ES-I3 (cell line): ENCODE measurements at regions not wholly inside any gene's neighbourhood (a gene's known extent, or its start where the extent isn't known, plus 50 kb on each side); places are given as distances from the start of the nearest gene placed in this dataset.
"Not testable (repeated sequence)": the region's sequence is repeated elsewhere in the genome, so short reads cannot be mapped to it uniquely, and the experiment has no call there.

Experiments
- H3K36me3 ChIP-seq: 2 replicates; pipeline ENCODE4 v1.6.1; 2013; ENCODE audit warnings: mild to moderate bottlenecking, low read length, control low read depth, moderate library complexity; ENCODE audit not compliant: insufficient read depth
- H3K4me1 ChIP-seq: 2 replicates; pipeline ENCODE4 v1.6.1; 2013; ENCODE audit warnings: mild to moderate bottlenecking, control low read depth, low read length; ENCODE audit not compliant: insufficient read depth
- H3K9ac ChIP-seq: 2 replicates; pipeline ENCODE4 v1.6.1; 2013; ENCODE audit warnings: low read depth, mild to moderate bottlenecking, low read length, moderate library complexity
- H3K9me3 ChIP-seq: 2 replicates; pipeline ENCODE4 v1.6.1; 2013; ENCODE audit warnings: mild to moderate bottlenecking, low read length, moderate library complexity; ENCODE audit not compliant: control insufficient read depth, insufficient read depth

DNA sequence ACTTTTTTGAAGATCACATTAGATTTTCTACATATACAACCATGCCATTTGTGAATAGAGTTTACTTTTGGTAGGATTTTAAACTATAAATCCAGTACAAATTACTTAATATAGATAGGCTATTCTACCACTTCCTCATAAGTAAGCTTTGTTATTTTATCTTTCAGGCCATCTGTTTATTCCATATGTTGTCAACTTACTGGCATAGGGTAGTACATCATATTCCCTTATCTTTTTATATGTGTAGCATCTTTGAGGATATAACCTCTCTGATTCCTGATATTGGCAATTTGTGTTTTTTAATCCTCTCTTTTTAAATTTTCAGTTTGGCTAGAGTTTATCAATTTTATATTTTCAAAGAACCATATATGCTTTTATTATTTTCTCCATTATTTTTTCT lies 515.4 kb downstream of the DIPK2A start:
- H3K9me3 ChIP-seq: no peaks in the 10 kb centered on the region
- peaks cover 19% of the 10 kb centered on the region; the same call in 1 of the 2 replicates for H3K4me1 ChIP-seq

DNA sequence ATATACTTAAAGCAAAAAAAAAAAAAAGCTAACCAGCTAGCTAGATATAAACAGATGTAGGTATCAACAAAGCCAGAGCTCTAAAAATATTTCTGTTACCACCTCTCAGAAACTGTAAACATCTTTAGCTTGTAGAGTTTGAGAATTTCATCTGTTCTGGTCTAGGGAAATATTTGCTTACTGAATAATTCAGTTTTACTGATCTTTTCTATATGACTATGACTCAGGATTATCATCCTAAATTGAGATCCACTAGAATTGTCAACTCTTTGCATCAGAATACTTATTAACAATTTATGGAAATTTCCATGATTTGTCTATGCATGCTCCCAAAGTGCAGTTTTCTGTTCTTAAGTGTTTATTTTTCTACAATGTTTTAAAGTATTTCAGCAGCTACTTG lies 517.3 kb downstream of the DIPK2A start:
- H3K4me1 ChIP-seq: peaks cover 6% of the 10 kb centered on the region; the same call in 1 of the 2 replicates
- H3K36me3 ChIP-seq: no peaks in the 10 kb centered on the region
- no peaks in the 10 kb centered on the region for H3K9me3 ChIP-seq
- H3K9ac ChIP-seq: no peak overlapping the region

More for the DNA sequence above, 515.4 kb downstream of the DIPK2A start:
- Histone ChIP-seq H3K9ac (no peak overlapping the region), H3K36me3 (no peaks in the 10 kb centered on the region)

DNA sequence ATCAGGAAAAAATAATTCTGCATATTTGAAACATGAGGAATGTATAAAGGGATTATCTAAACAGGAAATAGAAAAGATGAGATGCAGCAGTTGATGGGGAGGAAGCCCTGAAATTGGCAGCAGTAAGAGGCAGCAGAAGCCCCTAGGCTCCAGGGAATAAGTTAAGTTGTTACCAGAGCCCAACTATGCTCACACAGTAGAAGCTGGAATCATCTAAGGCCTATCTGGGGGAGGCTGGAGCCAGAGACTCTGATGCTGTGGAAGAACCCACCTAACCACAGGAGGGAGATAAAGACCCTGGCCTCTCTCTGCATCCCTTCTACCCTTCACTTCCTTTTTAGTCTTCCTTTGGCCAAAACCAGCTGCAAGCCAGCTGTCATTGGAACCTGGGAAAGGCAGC lies 519.7 kb downstream of the DIPK2A start:
- no peaks in the 10 kb centered on the region for H3K9me3 ChIP-seq
- no peak overlapping the region for H3K9ac ChIP-seq
- H3K4me1 ChIP-seq: no peaks in the 10 kb centered on the region
- no peaks in the 10 kb centered on the region for H3K36me3 ChIP-seq

DNA sequence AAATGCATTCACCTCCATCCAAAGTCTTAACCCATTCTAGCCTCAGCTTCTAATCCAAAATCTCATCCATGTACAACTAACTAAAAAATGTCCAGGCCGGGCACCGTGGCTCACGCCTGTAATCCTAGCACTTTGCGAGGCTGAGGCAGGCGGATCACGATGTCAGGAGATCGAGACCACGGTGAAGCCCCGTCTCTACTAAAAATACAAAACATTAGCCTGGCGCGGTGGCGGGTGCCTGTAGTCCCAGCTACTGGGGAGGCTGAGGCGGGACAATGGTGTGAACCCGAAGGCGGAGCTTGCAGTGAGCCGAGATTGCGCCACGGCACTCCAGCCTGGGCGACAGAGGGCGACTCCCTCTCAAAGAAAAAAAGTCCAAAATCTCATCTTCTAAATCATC lies 523.0 kb downstream of the DIPK2A start:
- H3K9ac ChIP-seq, H3K36me3 ChIP-seq: not testable (repeated sequence)

DNA sequence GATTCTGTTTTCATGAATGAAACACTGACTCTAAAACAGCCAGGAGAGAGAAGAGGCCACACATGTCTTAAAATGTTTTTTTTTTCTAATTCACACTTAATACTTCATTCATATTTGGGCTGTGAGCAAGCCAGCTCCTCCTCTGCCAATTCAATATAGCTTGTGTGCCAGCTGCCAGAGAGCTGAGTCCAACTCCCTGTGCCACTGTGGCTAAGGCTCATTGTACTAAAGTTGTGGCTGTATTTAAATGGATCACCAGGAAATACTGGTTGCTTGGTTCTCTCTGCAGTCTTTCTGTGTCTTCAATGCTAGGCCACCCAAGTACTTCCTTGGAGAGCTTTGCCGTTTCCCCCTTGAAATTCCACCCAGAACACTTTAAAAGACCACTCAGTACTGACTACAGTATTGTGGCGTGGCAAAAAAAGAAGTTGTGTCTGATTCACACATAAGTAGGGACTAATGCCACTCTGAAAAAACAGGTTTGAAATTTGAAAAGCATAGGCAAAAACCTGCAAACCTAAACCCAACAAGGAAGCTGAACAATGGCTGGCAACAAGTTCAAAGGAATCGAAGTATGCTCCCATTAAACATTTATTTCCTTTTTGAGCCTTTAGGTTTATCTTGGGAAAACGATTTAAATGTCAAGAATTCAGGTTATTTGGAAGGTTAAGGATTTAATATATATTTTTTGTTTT lies 524.7 kb downstream of the DIPK2A start:
- H3K36me3 ChIP-seq: no peaks in the 10 kb centered on the region
- no peaks in the 10 kb centered on the region; the same call in 1 of the 2 replicates for H3K4me1 ChIP-seq
- H3K9ac ChIP-seq: no peak overlapping the region
- no peaks in the 10 kb centered on the region for H3K9me3 ChIP-seq

More for the DNA sequence above, 523.0 kb downstream of the DIPK2A start:
- not testable (repeated sequence) for H3K9me3 ChIP-seq, H3K4me1 ChIP-seq

DNA sequence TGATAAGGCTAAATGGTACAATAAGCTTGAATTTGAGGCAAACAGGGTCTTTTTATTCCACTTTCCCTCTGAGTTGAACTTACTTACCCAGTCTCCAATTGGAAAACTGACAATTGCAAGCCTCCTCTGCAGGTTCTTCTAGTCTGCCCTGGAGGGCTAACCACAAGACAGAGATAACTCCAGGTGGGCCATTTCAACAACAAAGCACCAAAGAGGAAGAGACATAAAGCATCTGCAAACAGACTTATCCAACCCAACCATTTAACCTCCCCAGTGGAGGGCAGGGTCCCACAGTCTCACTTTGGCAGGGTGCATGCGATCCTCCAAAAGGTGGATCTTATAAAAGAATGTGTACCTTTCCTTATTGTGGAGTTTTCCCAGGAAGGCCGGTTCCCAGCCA lies 525.8 kb downstream of the DIPK2A start:
- Histone ChIP-seq H3K9ac (no peak overlapping the region), H3K9me3 (no peaks in the 10 kb centered on the region), H3K36me3 (no peaks in the 10 kb centered on the region), H3K4me1 (no peaks in the 10 kb centered on the region; the same call in 1 of the 2 replicates)

DNA sequence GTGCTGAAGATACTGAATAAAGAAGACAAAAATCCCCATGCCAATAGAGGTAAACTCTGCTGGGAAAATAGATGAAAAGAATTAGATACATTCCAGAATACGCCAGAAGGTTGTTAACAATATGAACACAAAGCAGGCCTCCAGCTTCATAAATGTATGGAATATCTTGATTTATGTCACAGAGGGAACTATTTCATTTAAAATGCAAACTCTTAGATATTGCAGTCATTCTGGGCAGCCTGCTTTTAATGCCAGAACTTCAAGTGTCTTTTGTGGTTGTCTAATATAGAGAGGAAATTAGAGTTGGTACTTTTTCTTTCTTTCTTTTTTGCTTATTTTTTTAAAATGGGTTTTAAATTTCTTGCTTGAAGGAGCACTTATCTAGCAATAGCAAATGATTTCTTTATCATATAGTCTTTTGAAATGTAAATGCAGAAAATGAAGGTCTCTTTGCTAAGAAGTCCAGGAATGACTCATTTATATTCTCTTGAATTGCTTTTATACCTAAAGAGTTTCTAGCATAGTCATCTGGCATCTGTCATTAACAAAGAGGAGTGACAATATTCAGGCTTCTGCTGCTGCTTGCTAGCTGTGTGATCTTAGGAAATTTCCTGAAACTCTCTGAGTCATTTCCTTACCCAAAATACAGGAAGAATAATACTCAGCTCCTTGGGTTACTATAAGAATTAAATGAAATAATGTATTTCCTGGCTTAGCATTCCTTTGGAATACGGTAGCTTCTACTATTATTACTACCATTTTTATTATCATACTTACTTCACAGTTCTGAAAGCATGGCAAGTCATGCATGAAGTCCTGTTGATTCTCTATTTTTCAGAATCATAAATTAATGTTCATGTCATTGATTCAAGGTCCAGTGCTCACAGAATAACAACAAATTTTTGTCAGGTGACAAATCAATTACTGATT lies 527.6 kb downstream of the DIPK2A start:
- Histone ChIP-seq H3K36me3 (no peaks in the 10 kb centered on the region), H3K9ac (no peak overlapping the region), H3K4me1 (no peaks in the 10 kb centered on the region; the same call in 1 of the 2 replicates), H3K9me3 (no peaks in the 10 kb centered on the region)

DNA sequence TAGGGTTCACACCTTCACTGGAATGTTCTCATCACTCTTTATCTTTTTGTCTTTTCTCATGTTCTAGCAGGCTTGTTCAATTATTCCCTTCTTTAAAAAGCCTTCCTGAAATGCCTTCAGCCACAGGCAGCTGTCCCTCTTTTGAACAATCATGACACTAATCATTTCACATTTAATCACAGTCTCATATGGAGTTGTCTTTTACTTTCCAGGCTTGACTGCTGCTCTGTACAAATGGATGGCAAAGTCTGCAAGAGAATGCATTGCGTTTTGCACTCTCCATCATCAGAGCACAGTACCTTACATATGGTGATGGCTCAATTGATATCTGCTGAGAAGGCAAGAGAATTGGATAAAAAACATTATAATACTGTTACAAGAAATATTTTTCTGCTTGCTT lies 529.8 kb downstream of the DIPK2A start:
- Histone ChIP-seq H3K9me3 (no peaks in the 10 kb centered on the region), H3K9ac (no peak overlapping the region), H3K4me1 (no peaks in the 10 kb centered on the region; the same call in 1 of the 2 replicates), H3K36me3 (no peaks in the 10 kb centered on the region)

DNA sequence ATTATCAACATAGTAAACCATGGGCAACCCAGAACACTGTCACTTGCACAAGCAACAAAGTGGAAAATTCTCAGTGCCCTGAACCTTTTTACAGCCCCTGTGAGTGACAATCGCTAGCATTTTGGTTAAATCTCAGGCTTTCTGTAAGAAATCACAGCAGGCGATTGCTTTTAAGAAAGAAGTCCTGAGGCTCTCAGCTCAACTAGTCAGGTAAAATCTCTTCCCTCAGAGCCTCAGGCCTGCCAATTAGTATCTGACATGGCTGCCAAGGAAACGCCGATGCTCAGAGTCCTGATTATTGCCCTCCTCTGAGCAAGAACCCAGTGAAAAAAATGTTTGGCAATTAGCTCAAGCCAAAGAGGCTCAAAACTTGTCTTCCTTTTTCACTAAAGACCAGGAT lies 530.8 kb downstream of the DIPK2A start:
- H3K36me3 ChIP-seq: no peaks in the 10 kb centered on the region
- H3K9me3 ChIP-seq: no peaks in the 10 kb centered on the region; the same call in 1 of the 2 replicates
- H3K4me1 ChIP-seq: no peaks in the 10 kb centered on the region; the same call in 1 of the 2 replicates

DNA sequence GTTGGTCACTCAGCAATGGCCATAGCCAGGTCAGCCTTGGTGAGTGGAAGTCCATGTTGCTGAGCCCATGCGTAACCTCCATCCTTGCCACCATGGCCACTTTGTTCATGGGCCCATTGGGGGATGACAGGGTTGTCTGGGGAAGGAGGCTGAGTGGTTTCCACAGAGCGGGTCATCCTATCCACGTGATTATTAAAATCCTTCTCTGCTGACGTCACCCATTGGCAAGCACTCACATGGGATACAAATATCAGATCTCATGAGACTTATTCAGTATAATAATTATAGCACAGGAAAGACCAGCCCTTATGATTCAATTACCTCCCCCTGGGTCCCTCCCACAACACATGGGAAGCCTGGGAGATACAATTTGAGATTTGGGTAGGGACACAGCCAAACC lies 534.8 kb downstream of the DIPK2A start:
- not testable (repeated sequence) for H3K36me3 ChIP-seq, H3K9me3 ChIP-seq, H3K9ac ChIP-seq, H3K4me1 ChIP-seq

More for the DNA sequence above, 530.8 kb downstream of the DIPK2A start:
- H3K9ac ChIP-seq: no peak overlapping the region

DNA sequence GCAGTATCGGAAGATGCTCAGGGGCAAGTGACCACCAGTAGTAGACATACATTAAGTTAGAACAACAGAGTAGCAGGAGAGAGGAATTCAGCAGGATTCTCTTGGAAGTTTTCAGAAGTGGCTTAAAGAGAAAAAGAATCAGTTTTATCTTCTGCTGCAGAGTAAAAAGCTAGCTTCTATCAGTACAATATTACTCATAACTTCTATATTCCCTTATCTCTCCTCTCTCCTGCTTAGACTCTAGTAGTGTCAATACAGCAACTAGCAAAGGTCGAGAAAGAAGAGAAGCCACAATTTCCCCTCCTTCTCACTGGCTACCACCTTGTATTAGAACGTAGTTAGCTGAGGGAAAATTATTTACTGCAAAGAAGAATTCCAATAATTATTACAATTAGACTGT lies 539.7 kb downstream of the DIPK2A start:
- H3K9me3 ChIP-seq: no peaks in the 10 kb centered on the region; the same call in 1 of the 2 replicates
- no peak overlapping the region for H3K9ac ChIP-seq
- H3K36me3 ChIP-seq: no peaks in the 10 kb centered on the region
- H3K4me1 ChIP-seq: no peaks in the 10 kb centered on the region

DNA sequence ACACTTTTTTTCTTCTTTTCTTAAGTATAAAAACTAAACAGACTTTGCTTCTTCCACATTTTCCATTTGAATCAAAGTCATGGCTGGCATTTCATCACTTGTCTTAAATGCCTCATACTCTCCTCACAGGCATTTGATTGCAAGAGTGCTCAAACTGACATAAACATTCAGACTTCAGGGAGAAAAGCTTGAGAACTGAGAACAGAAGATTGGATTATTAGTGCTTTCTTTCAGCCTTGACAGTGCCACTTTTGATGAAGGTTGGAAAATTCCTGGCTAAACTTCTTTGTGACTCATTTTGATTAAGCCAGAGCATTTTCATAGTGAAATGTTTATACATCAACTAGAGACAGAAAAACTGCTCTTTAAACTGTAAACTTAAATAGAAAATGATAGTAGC lies 544.4 kb downstream of the DIPK2A start:
- H3K9me3 ChIP-seq: no peaks in the 10 kb centered on the region
- H3K9ac ChIP-seq: no peak overlapping the region
- no peaks in the 10 kb centered on the region for H3K36me3 ChIP-seq
- H3K4me1 ChIP-seq: no peaks in the 10 kb centered on the region

DNA sequence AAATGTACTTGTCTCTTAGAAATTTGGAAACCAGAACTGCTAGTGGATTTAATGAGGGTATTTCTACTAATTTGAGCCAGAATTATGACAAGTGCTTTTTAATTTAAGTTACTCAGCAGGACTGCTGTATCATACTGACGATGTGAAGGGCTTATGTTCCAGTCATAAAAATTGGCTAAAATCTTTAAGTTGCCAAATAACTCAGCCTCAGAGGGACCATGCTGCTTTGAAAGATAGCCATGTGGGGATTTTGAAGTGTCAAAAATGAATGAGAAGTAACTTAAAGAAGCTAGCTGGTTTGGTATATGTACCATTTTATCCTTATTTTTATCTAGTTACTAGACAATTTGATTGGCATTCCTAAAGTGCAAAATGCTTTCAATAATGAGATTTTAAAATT lies 545.0 kb downstream of the DIPK2A start:
- Histone ChIP-seq H3K4me1 (no peaks in the 10 kb centered on the region), H3K36me3 (no peaks in the 10 kb centered on the region), H3K9ac (no peak overlapping the region), H3K9me3 (no peaks in the 10 kb centered on the region)

DNA sequence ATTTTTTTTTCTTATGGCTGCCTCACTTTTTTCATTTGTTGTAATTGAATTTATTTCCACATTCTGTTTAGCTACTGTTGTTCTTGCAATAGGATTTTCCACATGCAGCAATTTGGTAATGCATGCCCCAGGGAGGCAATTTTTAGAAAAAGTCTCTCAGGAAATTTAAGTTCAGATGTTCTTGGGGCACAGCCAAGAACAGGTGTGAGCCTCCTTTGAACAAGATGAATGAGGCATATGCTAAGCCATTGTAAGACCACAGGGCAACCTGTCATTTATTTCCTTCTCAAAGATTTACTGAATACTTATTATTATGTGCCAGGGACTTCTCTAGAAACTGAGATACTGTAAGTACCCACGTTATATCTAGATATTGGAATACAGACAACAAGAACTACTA lies 549.5 kb downstream of the DIPK2A start:
- Histone ChIP-seq H3K36me3 (no peaks in the 10 kb centered on the region), H3K4me1 (peaks cover 8% of the 10 kb centered on the region; the same call in 1 of the 2 replicates), H3K9ac (no peak overlapping the region), H3K9me3 (no peaks in the 10 kb centered on the region)

DNA sequence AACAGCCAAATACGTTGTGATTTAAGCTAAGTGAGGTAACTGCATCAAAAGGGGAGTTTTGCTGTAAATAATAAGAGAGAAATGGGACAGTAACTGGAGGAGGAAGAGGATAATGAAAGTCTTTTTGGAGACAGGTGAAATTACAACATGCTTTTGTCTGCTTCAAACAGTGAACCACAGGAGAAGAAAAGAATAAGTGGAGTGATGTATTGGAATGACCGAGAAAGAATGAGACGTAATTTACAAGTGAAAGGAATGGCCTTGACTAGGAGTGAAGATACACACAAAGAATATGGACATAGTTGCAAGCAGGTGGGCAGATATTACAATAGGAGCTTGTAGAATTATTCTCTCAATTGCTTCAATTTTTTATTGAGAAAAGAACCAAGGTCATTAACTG lies 550.8 kb downstream of the DIPK2A start:
- H3K4me1 ChIP-seq: peaks cover 8% of the 10 kb centered on the region; the same call in 1 of the 2 replicates
- H3K9me3 ChIP-seq: no peaks in the 10 kb centered on the region

More for the DNA sequence above, 550.8 kb downstream of the DIPK2A start:
- H3K9ac ChIP-seq: no peak overlapping the region
- H3K36me3 ChIP-seq: no peaks in the 10 kb centered on the region
